Gastroesophageal sphincter (tissue), 4 donors: ENCODE measurements at regions not wholly inside any gene's neighbourhood (a gene's known extent, or its start where the extent isn't known, plus 50 kb on each side); places are given as distances from the start of the nearest gene placed in this dataset.

Source experiments
- ATAC-seq: fragments of 150-250 bp; one replicate; pipeline ENCODE4 v1.9.1; 2016; ENCODE audit warnings: mild to moderate bottlenecking, moderate library complexity
- H3K27ac ChIP-seq, 4 donors: fragments of 200-600 bp; sonication (generic) in 3 of 4; 1 replicate in 3 of 4; 2 replicates in 1 of 4; pipeline ENCODE4 v1.5.1; 2016 to 2019
- H3K27me3 ChIP-seq: fragments of 200-600 bp; sonication (generic); one replicate; pipeline ENCODE4 v1.5.1; 2019
- H3K36me3 ChIP-seq, 2 donors: fragments of 200-600 bp; sonication (generic); one replicate each; pipeline ENCODE4 v1.5.1; 2019; ENCODE audit warnings: control low read depth in 1 of 2
- H3K4me1 ChIP-seq, 3 donors: fragments of 200-600 bp; sonication (generic); 1 replicate in 2 of 3; 2 replicates in 1 of 3; pipeline ENCODE4 v1.5.1; 2016 to 2019; ENCODE audit warnings: control low read depth in 2 of 3
- H3K4me3 ChIP-seq, 2 donors: fragments of 200-600 bp; sonication (generic); one replicate each; pipeline ENCODE4 v1.5.1; 2019; ENCODE audit warnings: mild to moderate bottlenecking in 1 of 2, moderate library complexity in 1 of 2
- H3K9me3 ChIP-seq, 3 donors: fragments of 200-600 bp; sonication (generic); one replicate each; pipeline ENCODE4 v1.5.1; 2017 to 2019; ENCODE audit warnings: control low read depth in 2 of 3
- EP300 ChIP-seq: sonication (generic); formaldehyde crosslinking; IDR thresholded peaks from one replicate; pipeline ENCODE4 v1.6.1; 2017; ENCODE audit warnings: antibody characterized with exemption, mild to moderate bottlenecking
- POLR2A ChIP-seq, 2 donors: fragments of 450-650 bp; IDR thresholded peaks; one replicate each; pipeline ENCODE4 v1.6.1; 2017; ENCODE audit warnings: antibody characterized with exemption in 2 of 2, mild to moderate bottlenecking in 2 of 2, moderate library complexity in 1 of 2
- POLR2AphosphoS5 ChIP-seq: sonication (generic); formaldehyde crosslinking; IDR thresholded peaks from one replicate; pipeline ENCODE4 v1.6.1; 2017; ENCODE audit warnings: antibody characterized with exemption
- WGBS, 2 donors: methylation state at CpG; one replicate each; pipeline ENCODE4 v1.1.5; 2018; ENCODE audit warnings: low coverage in 1 of 2; 5-methylcytosine and 5-hydroxymethylcytosine counted together
- TF ChIP-seq, protein P1 (sequence below), 4 experiments: fragments of 200-600 bp in 2 of 4; fragments of 450-650 bp in 2 of 4; sonication (generic) in 1 of 4; IDR thresholded peaks; one replicate each; pipeline ENCODE4 v1.5.1; 2017 to 2019; ENCODE audit warnings: antibody characterized with exemption in 4 of 4, mild to moderate bottlenecking in 2 of 4, moderate library complexity in 2 of 4

DNA sequence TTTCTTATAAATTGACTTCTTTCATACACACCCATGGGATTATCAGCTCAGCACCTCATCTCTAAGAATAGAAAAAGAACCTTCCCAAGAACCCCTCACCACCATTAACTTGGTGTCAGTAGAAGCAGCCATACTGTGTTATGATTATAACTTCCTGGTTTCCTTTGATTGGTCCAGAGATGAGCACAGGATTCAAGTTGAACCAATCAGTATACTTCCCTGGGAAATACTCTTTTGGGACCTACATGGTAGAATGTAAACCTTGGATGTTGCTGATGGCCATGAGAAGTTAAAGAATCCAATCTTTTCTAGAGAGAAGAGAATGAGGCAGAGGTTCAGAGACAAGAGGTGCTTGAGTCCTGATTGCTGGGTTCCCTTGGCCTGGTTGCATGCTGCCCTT, 190.8 kb downstream of the BMP7 start:
- ATAC-seq, result no peak
- H3K27ac ChIP-seq, result no peak overlapping the region
- H3K4me3 ChIP-seq, result no peak overlapping the region
- H3K36me3 ChIP-seq, result no peaks in the 10 kb centered on the region
- peaks cover 0 to 49% (median 0%) of the 10 kb centered on the region in 3 donors for H3K9me3 ChIP-seq
- H3K4me1 ChIP-seq, result no peaks in the 10 kb centered on the region
- TF ChIP-seq, protein P1, sequence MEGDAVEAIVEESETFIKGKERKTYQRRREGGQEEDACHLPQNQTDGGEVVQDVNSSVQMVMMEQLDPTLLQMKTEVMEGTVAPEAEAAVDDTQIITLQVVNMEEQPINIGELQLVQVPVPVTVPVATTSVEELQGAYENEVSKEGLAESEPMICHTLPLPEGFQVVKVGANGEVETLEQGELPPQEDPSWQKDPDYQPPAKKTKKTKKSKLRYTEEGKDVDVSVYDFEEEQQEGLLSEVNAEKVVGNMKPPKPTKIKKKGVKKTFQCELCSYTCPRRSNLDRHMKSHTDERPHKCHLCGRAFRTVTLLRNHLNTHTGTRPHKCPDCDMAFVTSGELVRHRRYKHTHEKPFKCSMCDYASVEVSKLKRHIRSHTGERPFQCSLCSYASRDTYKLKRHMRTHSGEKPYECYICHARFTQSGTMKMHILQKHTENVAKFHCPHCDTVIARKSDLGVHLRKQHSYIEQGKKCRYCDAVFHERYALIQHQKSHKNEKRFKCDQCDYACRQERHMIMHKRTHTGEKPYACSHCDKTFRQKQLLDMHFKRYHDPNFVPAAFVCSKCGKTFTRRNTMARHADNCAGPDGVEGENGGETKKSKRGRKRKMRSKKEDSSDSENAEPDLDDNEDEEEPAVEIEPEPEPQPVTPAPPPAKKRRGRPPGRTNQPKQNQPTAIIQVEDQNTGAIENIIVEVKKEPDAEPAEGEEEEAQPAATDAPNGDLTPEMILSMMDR (IDR thresholded peaks at IDR 0.05), result no peak
- TF ChIP-seq EP300 (no peak), POLR2AphosphoS5 (no peak), POLR2A (IDR thresholded peaks at IDR 0.05) (no peak)
- H3K27me3 ChIP-seq, result peaks cover 57% of the 10 kb centered on the region

DNA sequence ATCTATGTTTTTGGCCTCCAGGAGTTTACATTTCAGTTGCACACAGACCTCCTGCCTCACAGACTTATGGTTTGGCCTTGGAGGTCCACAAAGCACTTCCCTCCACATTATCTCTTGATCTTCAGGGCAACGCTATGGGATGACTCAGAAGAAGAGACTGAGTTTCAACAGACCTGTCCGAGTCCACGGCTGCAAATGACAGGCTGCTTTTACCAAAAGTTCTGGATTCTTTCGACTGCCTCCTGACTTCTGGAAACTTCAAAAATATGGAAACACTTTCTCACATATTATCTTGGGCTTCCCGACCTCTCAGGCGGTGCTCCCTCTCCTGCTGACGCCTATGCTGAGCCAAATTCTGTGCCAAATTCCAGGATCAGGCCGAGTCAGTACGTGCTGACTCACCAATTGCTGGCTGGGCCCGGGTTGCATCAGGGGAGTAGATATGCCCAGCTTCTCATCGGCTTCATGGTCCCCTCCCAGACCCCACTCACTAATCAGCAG, 190.2 kb downstream of the BMP7 start:
- no peak overlapping the region for H3K27ac ChIP-seq
- ATAC-seq, result no peak
- H3K4me1 ChIP-seq, result no peaks in the 10 kb centered on the region
- peaks cover 0 to 50% (median 0%) of the 10 kb centered on the region in 3 donors for H3K9me3 ChIP-seq
- H3K4me3 ChIP-seq, result no peak overlapping the region
- TF ChIP-seq POLR2A (IDR thresholded peaks at IDR 0.05) (no peak), POLR2AphosphoS5 (no peak), EP300 (no peak)
- TF ChIP-seq, protein P1 (IDR thresholded peaks at IDR 0.05), result no peak
- peaks cover 56% of the 10 kb centered on the region for H3K27me3 ChIP-seq
- no peaks in the 10 kb centered on the region for H3K36me3 ChIP-seq
- 73 to 88% methylated on average over 3 to 6 of the region's 11 CpGs for WGBS, 2 donors

DNA sequence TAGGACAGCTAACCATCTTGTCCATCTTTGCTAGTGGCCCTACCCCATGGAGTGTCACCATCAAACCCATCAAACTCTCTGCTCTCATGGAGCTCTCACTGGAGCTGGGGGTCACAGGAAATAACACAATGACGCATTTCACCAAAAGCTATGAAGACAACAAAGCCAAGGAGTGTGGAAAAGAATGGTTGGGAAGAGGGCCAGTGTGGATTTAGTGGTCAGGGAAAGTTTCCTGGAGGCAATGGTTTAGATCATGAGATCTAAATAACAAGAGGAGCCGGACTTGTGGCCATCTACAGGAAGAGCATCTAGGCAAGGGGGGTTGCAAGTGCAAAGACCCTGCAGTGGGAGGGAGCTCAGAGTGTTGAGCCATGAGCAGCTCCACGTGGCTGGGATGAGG, 189.5 kb downstream of the BMP7 start:
- H3K9me3 ChIP-seq, result peaks cover 0 to 50% (median 0%) of the 10 kb centered on the region in 3 donors
- peaks cover 56% of the 10 kb centered on the region for H3K27me3 ChIP-seq
- no peaks in the 10 kb centered on the region for H3K36me3 ChIP-seq
- H3K4me1 ChIP-seq, result no peaks in the 10 kb centered on the region
- no peak overlapping the region for H3K27ac ChIP-seq
- TF ChIP-seq EP300, result no peak
- TF ChIP-seq, protein P1 (IDR thresholded peaks at IDR 0.05), result no peak
- no peak for TF ChIP-seq POLR2AphosphoS5
- no peak for TF ChIP-seq POLR2A (IDR thresholded peaks at IDR 0.05)
- WGBS, 2 donors, result 64 to 81% methylated on average over 2 of the region's 3 CpGs
- ATAC-seq, result no peak
- H3K4me3 ChIP-seq, result no peak overlapping the region

- peaks cover 56% of the 10 kb centered on the region for H3K27me3 ChIP-seq
- ATAC-seq, result no peak
- 75 to 79% methylated on average over 1 of the region's 1 CpG for WGBS, 2 donors
- H3K4me1 ChIP-seq, result no peaks in the 10 kb centered on the region
- peaks cover 0 to 50% (median 0%) of the 10 kb centered on the region in 3 donors for H3K9me3 ChIP-seq
- no peak overlapping the region for H3K27ac ChIP-seq
- no peaks in the 10 kb centered on the region for H3K36me3 ChIP-seq
- H3K4me3 ChIP-seq, result no peak overlapping the region
- TF ChIP-seq POLR2AphosphoS5 (no peak), POLR2A (IDR thresholded peaks at IDR 0.05) (no peak), EP300 (no peak)
- TF ChIP-seq, protein P1 (IDR thresholded peaks at IDR 0.05), result no peak
These were observed 188.3 kb downstream of the BMP7 start for GRCh38 chr20:57078116-57078515.

DNA sequence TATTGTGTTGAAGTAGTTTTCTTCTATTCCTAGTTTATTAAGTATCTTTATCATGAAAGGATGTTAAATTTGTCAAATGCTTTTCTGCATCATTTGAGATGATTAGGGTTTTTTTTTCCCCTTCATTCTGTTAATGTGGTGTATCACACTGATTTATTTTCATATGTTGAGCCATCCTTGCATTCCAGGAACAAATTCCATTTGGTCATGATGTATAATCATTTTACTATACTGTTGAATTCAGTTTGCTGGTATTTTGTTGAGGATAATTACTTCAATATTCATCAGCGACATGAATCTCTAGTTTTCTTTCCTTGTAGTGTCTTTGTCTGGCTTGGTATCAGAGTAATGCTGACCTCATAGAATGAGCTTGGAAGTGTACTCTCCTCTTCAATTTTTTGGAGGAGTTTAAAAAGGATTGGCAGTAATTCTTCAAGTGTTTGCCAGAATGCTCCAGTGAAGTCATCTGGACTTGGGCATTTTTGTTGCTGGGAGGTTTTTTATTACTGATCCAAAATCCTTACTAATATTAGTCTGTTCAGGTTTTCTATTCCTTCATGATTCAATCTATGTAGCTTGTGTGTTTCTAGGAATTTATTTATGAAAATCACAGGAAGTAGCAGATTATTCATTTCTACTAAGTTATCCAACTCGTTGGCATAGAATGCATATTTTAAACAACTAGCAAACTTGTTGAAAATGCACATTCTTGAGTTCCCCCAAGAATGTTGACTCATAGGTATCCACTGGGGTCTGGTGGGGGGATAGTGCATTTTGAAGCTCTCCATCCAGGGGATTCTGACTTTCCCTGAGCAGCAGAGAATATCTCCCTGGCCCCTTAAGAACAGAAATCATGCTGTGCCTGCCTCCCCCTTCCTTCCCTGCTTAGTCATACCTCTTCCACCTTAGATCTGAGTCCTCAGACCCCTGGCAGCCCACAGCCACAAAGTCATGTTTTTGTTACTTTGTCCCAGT, 187.1 kb downstream of the BMP7 start:
- H3K27me3 ChIP-seq, result peaks cover 47% of the 10 kb centered on the region
- H3K4me3 ChIP-seq, result no peak overlapping the region
- H3K36me3 ChIP-seq, result no peaks in the 10 kb centered on the region
- TF ChIP-seq POLR2A (IDR thresholded peaks at IDR 0.05) (no peak), EP300 (no peak), POLR2AphosphoS5 (no peak)
- TF ChIP-seq, protein P1 (IDR thresholded peaks at IDR 0.05), result no peak
- peaks cover 0 to 50% (median 0%) of the 10 kb centered on the region in 3 donors for H3K9me3 ChIP-seq
- ATAC-seq, result no peak
- no peaks in the 10 kb centered on the region for H3K4me1 ChIP-seq
- 47 to 51% methylated on average over 2 of the region's 2 CpGs for WGBS, 2 donors
- H3K27ac ChIP-seq, result no peak overlapping the region
